PC-3 (cell line): ENCODE measurements at regions not wholly inside any gene's neighbourhood (a gene's known extent, or its start where the extent isn't known, plus 50 kb on each side); places are given as distances from the start of the nearest gene placed in this dataset.

ENCODE experiments used
- EZH2 ChIP-seq: fragments of 300-600 bp; sonication (generic); IDR thresholded peaks from one replicate; pipeline ENCODE4 v1.6.1; 2017; ENCODE audit warnings: antibody characterized with exemption, mild to moderate bottlenecking, low read length; ENCODE audit not compliant: unreplicated experiment
- EZH2phosphoT487 ChIP-seq: fragments of 300-600 bp; sonication (generic); IDR thresholded peaks from 2 replicates; pipeline ENCODE4 v1.6.1; 2018; ENCODE audit warnings: mild to moderate bottlenecking, antibody characterized with exemption, low read length, borderline replicate concordance
- TF ChIP-seq, protein P1 (sequence below): fragments of 300-600 bp; sonication (generic); conservative IDR thresholded peaks from 2 replicates; pipeline ENCODE4 v1.5.1; 2017; ENCODE audit warnings: antibody characterized with exemption, low read depth, mild to moderate bottlenecking, low read length

DNA sequence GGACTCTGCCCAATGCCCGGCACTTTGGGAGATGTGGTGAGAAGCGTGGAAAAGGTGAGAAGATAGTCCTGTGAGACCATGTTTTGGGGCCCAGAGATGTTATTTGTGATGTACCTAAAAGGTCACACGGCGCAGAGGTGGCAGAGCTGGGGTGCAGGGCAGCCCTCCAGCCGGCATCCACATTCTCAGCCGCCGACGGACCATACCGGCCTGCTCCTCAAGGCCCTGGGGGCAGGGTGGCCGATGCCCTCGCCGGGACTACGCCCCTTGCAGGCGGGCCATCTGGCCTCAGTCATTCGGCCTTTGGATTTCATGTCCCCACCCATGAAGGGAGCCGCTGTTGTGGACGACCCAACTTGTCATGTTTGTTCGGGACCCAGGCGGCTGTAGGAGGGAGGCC is 131.4 kb upstream of the GSE1 start:
- TF ChIP-seq EZH2phosphoT487 (no peak), EZH2 (no peak)
- TF ChIP-seq, protein P1, sequence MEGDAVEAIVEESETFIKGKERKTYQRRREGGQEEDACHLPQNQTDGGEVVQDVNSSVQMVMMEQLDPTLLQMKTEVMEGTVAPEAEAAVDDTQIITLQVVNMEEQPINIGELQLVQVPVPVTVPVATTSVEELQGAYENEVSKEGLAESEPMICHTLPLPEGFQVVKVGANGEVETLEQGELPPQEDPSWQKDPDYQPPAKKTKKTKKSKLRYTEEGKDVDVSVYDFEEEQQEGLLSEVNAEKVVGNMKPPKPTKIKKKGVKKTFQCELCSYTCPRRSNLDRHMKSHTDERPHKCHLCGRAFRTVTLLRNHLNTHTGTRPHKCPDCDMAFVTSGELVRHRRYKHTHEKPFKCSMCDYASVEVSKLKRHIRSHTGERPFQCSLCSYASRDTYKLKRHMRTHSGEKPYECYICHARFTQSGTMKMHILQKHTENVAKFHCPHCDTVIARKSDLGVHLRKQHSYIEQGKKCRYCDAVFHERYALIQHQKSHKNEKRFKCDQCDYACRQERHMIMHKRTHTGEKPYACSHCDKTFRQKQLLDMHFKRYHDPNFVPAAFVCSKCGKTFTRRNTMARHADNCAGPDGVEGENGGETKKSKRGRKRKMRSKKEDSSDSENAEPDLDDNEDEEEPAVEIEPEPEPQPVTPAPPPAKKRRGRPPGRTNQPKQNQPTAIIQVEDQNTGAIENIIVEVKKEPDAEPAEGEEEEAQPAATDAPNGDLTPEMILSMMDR, result no peak
